ENCODE measurements at regions not wholly inside any gene's neighbourhood (a gene's known extent, or its start where the extent isn't known, plus 50 kb on each side); places are given as distances from the start of the nearest gene placed in this dataset.
A peak's percentile ranks its signal among the peaks of the same experiment; 100 is the strongest.

DNA sequence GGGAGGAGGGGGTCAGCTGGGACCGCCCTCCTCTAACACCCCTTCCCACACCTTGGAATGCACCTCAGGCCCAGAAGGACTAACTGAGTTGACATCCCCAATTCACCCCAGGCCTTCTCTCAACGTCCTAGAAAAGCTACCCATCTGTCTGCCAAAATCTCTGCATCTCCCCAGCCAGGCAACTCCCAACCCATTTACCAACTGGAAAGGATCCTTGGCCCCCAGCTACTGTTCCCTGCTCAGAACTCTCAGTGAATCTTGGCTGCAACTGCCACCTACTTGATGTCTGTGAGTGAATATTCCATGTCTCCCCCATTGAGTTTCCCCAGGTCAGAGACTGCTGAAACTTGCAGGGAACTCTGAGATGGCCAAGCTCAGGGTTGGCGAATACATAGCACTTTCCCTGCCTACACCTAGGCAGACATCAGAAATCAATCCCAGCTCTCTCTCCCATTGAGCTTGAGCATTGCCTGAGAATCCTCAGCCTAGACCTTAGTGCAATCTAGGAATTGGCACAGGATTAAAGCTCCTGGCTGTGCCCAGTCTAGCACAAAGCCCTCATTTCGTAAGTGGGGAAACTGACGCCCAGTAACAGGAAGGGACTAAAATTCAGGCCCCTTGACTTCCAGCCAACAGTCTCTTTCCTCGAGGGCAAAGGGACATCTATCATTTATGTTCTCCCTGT, 71.9 kb upstream of the NCOR2 start:
- peaks cover 17% of the 10 kb centered on the region for H3K4me1 ChIP-seq (ENCODE audit: control insufficient read depth, insufficient read depth, low read length)
- no peaks in the 10 kb centered on the region for H3K27me3 ChIP-seq (ENCODE audit: control insufficient read depth, insufficient read depth, low read length)
- CTCF ChIA-PET, result interaction anchor here (0.6 kb wide), 2 partner anchors 19 to 133 kb away, joined by 3 read pairs; no protein-coding TSS in a partner anchor
- peak overlapping the region; percentile 62; the same call in 1 of the 2 replicates for H3K27ac ChIP-seq (ENCODE audit: low read length)
- no TSS peak for BruUV-seq (replicated peaks)
- no peak for DNase-seq (ENCODE audit: low read depth, low spot score)
- no peak overlapping the region for H3K4me3 ChIP-seq (ENCODE audit: low read depth in 2 of 2, low read length in 2 of 2)
- TF ChIP-seq SIN3A (IDR thresholded peaks at IDR 0.05; ENCODE audit: borderline replicate concordance, insufficient read depth, low read depth, low read length), result no peak
- no peak for TF ChIP-seq POLR2AphosphoS5 (IDR thresholded peaks at IDR 0.05; ENCODE audit: low read depth, low read length)
- TF ChIP-seq, protein P1, sequence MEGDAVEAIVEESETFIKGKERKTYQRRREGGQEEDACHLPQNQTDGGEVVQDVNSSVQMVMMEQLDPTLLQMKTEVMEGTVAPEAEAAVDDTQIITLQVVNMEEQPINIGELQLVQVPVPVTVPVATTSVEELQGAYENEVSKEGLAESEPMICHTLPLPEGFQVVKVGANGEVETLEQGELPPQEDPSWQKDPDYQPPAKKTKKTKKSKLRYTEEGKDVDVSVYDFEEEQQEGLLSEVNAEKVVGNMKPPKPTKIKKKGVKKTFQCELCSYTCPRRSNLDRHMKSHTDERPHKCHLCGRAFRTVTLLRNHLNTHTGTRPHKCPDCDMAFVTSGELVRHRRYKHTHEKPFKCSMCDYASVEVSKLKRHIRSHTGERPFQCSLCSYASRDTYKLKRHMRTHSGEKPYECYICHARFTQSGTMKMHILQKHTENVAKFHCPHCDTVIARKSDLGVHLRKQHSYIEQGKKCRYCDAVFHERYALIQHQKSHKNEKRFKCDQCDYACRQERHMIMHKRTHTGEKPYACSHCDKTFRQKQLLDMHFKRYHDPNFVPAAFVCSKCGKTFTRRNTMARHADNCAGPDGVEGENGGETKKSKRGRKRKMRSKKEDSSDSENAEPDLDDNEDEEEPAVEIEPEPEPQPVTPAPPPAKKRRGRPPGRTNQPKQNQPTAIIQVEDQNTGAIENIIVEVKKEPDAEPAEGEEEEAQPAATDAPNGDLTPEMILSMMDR (IDR thresholded peaks at IDR 0.05), result no peak
- TF ChIP-seq TCF7L2 (IDR thresholded peaks at IDR 0.05; ENCODE audit: low read depth, low read length), result no peak
- TF ChIP-seq, protein P2, sequence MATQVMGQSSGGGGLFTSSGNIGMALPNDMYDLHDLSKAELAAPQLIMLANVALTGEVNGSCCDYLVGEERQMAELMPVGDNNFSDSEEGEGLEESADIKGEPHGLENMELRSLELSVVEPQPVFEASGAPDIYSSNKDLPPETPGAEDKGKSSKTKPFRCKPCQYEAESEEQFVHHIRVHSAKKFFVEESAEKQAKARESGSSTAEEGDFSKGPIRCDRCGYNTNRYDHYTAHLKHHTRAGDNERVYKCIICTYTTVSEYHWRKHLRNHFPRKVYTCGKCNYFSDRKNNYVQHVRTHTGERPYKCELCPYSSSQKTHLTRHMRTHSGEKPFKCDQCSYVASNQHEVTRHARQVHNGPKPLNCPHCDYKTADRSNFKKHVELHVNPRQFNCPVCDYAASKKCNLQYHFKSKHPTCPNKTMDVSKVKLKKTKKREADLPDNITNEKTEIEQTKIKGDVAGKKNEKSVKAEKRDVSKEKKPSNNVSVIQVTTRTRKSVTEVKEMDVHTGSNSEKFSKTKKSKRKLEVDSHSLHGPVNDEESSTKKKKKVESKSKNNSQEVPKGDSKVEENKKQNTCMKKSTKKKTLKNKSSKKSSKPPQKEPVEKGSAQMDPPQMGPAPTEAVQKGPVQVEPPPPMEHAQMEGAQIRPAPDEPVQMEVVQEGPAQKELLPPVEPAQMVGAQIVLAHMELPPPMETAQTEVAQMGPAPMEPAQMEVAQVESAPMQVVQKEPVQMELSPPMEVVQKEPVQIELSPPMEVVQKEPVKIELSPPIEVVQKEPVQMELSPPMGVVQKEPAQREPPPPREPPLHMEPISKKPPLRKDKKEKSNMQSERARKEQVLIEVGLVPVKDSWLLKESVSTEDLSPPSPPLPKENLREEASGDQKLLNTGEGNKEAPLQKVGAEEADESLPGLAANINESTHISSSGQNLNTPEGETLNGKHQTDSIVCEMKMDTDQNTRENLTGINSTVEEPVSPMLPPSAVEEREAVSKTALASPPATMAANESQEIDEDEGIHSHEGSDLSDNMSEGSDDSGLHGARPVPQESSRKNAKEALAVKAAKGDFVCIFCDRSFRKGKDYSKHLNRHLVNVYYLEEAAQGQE (IDR thresholded peaks at IDR 0.05; ENCODE audit: insufficient read depth in 1 of 2, low read depth in 2 of 2, low read length in 1 of 2), result no peak
- POLR2A ChIA-PET, result no interaction called here
- intact Hi-C loops (cut with micrococcal nuclease; ENCODE audit: unreplicated experiment), result no loop called here
- H3K36me3 ChIP-seq (ENCODE audit: control insufficient read depth, insufficient read depth, low read length), result no peaks in the 10 kb centered on the region
- no peak; the same call in 1 of the 2 replicates for ATAC-seq
- in situ Hi-C loops (cut with HindIII; ENCODE audit: low pct_unique_long_range_greater_than_20kb, low sequenced_read_pairs), result no loop called here
- H3K9me3 ChIP-seq (ENCODE audit: control insufficient read depth, insufficient read depth, low read depth, low read length), result no peaks in the 10 kb centered on the region

DNA sequence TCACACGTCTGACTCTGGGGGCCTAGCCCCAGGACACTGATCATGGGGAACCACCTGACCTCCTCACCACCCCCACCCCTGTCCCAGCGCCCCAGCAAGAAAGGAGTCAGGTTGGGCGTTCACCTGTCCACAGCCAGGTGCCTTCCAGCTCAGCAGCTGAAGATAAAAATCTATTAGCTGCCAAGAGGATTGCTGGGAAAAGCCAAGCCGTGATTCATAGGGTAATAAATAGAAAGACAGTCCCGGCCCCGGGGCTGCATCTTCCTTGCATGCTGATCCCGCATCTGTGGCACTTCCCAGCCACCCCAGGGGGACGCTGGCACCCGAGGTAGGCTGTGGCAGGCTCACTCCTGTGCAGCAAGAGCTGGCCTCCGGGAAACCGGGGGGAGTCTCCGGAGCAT, 70.2 kb upstream of the NCOR2 start:
- H3K27me3 ChIP-seq (ENCODE audit: control insufficient read depth, insufficient read depth, low read length), result no peaks in the 10 kb centered on the region
- peaks cover 24% of the 10 kb centered on the region for H3K4me1 ChIP-seq (ENCODE audit: control insufficient read depth, insufficient read depth, low read length)
- ChIA-PET POLR2A (no interaction called here), CTCF (no interaction called here)
- no peaks in the 10 kb centered on the region for H3K36me3 ChIP-seq (ENCODE audit: control insufficient read depth, insufficient read depth, low read length)
- intact Hi-C loops (cut with micrococcal nuclease; ENCODE audit: unreplicated experiment) (no loop called here), in situ Hi-C loops (cut with HindIII; ENCODE audit: low pct_unique_long_range_greater_than_20kb, low sequenced_read_pairs) (no loop called here)
- no peak overlapping the region for H3K4me3 ChIP-seq (ENCODE audit: low read depth in 2 of 2, low read length in 2 of 2)
- no peak overlapping the region for H3K27ac ChIP-seq (ENCODE audit: low read length)
- ATAC-seq (no peak), DNase-seq (ENCODE audit: low read depth, low spot score) (no peak)
- H3K9me3 ChIP-seq (ENCODE audit: control insufficient read depth, insufficient read depth, low read depth, low read length), result no peaks in the 10 kb centered on the region
- TF ChIP-seq SIN3A (IDR thresholded peaks at IDR 0.05; ENCODE audit: borderline replicate concordance, insufficient read depth, low read depth, low read length), result no peak
- no peak for TF ChIP-seq TCF7L2 (IDR thresholded peaks at IDR 0.05; ENCODE audit: low read depth, low read length)
- TF ChIP-seq, protein P1 (IDR thresholded peaks at IDR 0.05), result no peak
- TF ChIP-seq, protein P2 (IDR thresholded peaks at IDR 0.05; ENCODE audit: insufficient read depth in 1 of 2, low read depth in 2 of 2, low read length in 1 of 2), result no peak
- no peak for TF ChIP-seq POLR2AphosphoS5 (IDR thresholded peaks at IDR 0.05; ENCODE audit: low read depth, low read length)
- no TSS peak for BruUV-seq (replicated peaks)

All from Panc1 (cell line).